GM18511 (cell line): ENCODE measurements at regions not wholly inside any gene's neighbourhood (a gene's known extent, or its start where the extent isn't known, plus 50 kb on each side); places are given as distances from the start of the nearest gene placed in this dataset.

ENCODE experiments used
- ATAC-seq: cut with Tn5 transposase; IDR thresholded peaks from one replicate; pipeline ENCODE4 v1.9.1; 2021; ENCODE audit warnings: mild to moderate bottlenecking, moderate library complexity; ENCODE audit not compliant: unreplicated experiment

DNA sequence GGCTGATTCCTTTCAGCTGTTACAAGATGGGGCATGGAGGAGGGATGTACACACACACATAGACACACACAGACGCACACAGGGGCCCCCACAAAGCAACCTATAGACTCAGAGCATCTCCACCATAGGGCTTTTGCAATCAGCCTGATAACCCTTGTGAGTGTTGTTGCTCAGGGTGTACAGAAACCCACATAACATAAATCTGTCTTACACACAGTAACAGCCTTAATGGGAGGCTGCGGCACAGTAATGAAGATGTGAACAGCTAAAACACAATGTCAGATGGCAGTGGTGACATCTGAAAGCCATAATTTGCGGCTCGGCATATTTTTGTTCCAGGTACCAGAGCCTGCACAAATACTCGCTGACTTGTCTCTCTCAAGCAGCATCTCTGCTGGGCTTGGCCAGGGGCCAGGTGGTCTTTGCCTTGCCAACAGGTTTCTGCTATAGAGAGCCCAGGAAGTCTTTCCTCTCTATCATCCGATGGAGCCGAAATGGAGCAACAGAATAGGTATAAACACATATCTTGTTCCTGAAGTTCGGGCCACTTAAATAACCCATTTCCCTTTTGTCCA lies 357.2 kb upstream of the GATB start:
- ATAC-seq, result no peak

DNA sequence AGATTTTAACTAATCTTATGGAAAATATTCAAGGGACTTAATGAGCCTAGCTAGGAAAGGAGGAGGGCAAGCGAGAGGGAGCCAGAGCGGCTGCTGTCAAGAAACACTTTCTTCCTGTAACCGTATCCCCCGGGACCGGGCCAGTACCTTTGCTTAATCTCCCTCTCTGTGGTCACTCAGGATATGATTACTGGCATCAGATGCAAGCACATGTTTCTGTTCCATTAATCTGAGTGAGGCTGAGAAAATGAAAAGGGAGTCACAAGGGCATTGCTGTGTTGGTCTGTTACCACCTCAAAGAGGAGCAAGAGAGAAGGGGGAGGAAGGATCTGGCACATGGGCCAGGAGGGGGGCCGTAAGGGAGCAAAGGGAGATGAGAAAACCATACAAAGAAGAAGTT lies 356.7 kb upstream of the GATB start:
- ATAC-seq, result no peak

GRCh38 chr4:152117054-152117453 lies 356.2 kb upstream of the GATB start:
- ATAC-seq, result no peak

DNA sequence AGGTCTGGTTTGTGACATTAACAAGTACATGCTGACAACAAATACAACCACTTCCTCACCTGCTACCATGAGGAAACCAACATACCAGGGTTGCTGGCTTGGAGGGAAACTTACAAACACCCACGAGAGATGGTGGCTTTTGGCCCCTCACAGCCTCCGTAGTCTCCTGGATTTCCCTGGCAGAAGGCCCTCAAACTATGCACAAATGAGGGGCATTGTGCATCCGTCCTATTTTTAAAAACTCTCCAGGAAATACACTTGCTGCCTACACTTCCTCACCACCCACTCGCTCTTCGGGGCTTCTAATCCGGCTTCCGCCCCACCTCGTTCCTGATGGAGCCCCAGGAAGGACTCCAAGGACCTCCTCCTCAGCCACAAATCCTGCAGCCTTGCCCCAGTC lies 355.0 kb upstream of the GATB start:
- ATAC-seq, result no peak

DNA sequence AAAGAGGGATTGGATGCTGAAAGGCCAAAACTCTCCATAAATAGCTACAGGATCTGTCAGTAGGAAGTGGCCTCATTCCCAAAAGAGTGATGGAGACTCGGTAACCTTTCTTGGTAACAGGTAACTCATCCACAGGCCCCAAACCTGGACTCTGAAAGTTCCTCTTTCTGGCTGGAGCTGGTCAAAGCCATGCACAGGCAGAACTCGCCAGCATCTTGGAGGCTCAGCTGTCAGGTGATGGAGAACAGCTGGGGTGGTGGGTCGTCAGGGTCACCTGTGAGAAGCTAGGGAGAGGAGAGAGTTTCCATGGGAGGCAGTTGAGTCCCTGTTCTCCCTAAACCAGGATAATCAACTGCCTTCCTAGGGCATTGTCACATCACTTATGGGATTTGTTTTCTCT lies 354.3 kb upstream of the GATB start:
- no peak for ATAC-seq

GRCh38 chr4:152114562-152114961 lies 353.8 kb upstream of the GATB start:
- no peak for ATAC-seq

DNA sequence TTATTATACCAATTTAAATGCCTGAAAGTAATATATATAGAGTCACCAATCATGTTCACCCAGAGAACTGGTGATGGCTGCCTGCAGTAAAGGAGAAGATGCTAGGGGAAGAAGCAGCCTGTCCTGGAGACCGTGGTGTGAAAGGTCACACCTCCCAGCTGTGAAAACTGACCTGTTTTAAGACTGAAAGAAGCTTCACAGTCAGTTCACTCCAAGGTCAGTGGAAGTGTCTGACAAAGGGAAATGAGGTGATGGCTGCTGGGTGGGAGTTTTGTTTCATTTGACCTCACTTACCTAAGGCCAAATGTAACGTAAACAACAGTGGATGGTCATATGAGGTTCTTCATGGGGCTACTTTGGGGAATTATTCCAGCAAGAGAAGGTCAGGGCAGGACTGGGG lies 352.1 kb upstream of the GATB start:
- peak; percentile 92 for ATAC-seq

DNA sequence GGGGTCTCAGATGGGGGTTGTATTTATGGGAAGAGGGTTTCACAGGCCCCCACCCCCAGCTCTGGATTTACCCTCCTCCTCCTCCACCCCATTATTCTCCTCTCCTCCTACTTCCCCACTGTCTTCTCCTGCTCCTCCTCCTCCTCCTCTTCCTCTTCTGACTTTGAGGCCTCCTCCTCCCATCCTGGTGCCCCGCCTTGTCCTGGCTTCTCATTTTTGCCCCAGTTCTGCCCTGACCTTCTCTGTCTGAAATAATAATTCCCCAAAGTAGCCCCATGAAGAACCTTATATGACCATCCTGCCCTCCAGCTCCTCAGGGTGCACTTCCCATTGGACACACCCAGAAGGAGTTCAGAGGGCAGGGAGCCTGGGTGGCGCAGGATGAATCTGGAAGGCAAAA lies 351.4 kb upstream of the GATB start:
- no peak for ATAC-seq

- no peak for ATAC-seq
Measured at GRCh38 chr4:152110780-152111179, 350.0 kb upstream of the GATB start.

GRCh38 chr4:152109531-152110509 lies 349.0 kb upstream of the GATB start:
- ATAC-seq, result no peak

DNA sequence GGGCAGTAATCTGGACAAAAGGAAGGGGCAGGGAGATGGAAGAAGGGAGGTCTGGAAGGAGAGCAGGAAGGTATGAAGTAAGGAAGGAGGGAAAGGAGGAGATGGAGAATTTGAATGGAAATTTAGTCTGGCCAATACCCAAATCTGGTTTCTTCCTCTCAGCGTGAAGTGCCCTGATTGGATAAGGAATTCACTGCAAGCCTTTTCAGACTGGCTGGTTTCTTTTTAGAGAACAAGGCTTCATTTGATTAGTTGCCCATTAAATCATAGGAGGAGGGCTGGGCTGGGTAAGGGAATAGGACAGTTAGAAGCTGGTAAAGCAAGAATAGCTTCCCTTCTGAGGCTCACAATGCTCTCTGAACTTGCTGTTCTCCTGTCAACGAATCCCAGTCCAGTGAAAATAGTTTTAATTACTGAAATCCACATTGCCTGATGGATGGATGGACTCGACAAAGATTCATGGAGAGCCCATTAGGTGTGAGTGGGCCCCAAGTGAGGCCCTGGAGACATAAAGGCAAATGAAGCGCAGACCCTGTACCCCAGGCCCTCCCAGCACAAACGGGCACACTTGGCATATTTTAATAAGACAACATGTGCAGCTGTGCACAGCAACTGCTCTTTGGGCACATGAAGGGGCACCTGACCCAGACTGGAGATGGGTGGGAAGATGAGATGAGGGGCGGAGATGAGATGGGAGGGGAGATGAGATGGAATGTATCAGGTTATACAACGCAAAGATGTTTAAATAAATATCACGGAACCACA lies 347.1 kb upstream of the GATB start:
- no peak for ATAC-seq

DNA sequence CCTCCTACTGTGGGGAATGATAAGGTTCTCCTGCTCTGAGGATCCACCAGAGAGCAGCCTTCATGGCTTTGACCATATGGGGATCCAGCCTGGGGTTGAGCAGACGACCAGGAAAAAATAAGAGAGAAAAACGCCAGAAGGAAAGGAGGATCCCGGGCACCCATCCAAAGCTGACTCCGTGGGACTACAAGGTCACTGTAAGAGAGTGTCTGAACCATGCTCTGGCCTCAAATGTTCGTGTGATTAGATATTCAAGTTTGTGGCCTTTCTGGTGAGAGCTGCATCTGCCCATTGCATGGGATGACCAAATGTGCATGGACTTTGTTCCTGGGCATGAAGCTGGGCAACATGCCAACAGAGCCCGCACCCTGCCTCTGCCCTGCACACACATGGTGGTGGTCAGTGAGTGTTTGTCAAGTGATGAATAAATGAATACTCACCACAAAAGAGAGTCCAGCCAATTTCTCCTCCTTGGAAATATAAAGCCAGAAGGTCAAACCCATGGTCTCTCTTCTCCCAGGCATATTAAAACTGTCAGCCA lies 346.0 kb upstream of the GATB start:
- no peak for ATAC-seq

GRCh38 chr4:152106113-152106763 lies 345.4 kb upstream of the GATB start:
- no peak for ATAC-seq

DNA sequence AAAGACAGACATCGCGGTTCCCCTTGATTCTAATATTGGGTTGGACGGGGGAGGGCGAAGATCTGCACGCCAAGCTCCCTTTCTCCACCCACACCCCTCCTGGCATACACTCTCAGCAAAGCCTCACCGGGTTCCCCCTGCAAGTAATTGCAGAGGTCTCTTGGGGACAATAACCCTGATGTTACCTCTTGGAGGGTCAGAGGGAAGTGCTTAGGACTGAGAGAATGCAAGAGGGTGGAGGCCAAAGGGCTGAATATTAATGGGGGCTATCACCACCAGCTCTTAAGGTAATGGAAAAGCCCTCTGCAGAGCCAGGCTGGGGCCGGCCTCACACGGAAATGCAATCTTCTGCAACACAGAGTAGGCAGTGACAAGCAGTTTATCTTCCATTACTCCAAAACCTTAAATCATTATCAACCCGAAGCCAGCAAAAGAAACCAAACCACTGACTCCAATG lies 344.1 kb upstream of the GATB start:
- ATAC-seq, result no peak

- no peak for ATAC-seq
Measured at GRCh38 chr4:152104356-152104755, 343.5 kb upstream of the GATB start.

DNA sequence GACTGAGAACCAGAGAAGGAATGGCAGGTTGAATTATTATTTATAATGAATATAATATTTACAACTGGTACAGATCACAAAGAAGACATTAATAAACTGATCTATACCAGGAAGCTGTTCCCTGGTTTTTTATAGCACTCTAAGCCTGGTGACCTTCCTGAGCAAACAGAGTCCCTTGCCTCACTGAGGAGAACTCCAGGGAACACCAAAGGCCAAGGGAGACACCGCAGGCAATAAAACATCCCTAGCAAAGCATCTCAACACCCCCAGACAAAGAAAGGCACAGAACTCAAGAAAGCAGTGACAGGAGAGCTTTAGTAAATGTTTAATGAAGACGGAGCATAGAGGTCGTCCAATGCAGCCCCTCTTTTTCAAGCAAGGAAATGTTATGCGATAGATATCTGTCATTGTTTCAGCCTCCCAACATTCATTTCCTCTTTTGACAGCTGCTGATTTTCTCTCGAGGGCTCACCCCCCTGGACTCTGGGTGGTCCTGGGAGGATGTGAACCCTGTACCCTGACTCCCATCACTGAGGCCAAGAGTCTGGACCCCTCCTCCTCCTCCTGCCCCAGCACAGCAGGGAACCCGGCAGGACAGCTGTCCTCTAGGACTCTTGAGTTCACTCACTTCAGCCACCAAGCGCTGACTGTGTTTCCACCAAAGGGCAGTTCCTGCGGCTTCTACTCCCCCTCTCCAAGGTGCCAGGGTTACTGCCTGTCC lies 342.5 kb upstream of the GATB start:
- ATAC-seq, result no peak

GRCh38 chr4:152102436-152103000 lies 341.7 kb upstream of the GATB start:
- ATAC-seq, result no peak

- no peak for ATAC-seq
Measured at GRCh38 chr4:152101556-152102435, 341.0 kb upstream of the GATB start.
